ENCODE measurements at regions not wholly inside any gene's neighbourhood (a gene's known extent, or its start where the extent isn't known, plus 50 kb on each side); places are given as distances from the start of the nearest gene placed in this dataset.

DNA sequence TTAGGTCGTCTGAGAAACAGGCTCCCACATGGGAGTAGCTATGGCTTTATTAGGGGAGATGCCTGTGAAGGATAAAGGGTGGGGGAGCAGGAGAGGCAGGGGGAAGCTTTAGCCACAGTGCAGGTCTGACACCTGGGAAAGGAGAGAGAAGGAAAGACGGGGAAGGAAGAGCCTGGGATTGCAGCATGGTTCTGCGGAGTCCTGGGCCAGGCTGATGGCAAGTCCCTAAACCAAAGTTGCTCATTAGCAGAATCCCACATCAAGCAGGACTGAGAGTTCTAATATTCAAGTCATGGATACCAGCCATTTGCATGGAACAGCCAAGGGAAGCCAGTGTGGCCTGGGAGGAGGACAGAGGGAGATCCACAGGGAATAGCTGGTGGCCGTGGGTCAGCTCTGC lies 414.8 kb downstream of the RPS24 start:
- Histone ChIP-seq H3K27ac (ENCODE audit: low read depth in 2 of 2, low read length in 1 of 2) (no peak overlapping the region), H3K36me3 (ENCODE audit: control insufficient read depth in 2 of 2, insufficient read depth in 2 of 2, low read length in 1 of 2) (no peaks in the 10 kb centered on the region), H3K9me3 (ENCODE audit: control insufficient read depth in 2 of 2, insufficient read depth in 1 of 2, low read depth in 1 of 2, low read length in 1 of 2) (no peaks in the 10 kb centered on the region), H3K4me1 (ENCODE audit: control insufficient read depth in 2 of 2, insufficient read depth in 2 of 2, low read length in 1 of 2) (peaks cover 0 to 8% of the 10 kb centered on the region in 2 donors), H3K27me3 (ENCODE audit: control insufficient read depth in 1 of 2, insufficient read depth in 2 of 2, low read length in 2 of 2) (no peaks in the 10 kb centered on the region), H3K4me3 (ENCODE audit: low read depth in 1 of 2, low read length in 2 of 2) (no peak overlapping the region)
- WGBS, 2 donors = 81% methylated on average over 4 of the region's 4 CpGs

DNA sequence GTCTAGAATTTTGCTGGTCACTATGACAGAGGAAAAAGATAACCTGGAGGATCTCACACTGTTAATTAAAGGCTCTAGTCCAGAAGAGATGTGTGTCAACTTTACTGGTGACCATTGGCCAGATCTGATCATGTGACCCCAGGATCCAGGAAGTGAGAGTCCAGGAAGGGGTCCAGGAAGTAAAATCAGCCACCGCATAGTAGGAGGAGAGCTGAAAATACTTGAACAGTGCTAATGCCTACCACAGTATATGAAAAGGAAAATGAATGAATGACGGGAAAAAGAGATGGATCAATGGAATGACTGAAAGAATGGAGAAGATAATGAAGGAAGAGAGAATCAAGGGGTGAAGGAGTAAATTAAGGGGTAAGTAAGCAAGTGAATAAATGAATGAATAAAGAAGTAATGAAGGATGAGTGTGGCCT lies 415.3 kb downstream of the RPS24 start:
- Histone ChIP-seq H3K27ac (ENCODE audit: low read depth in 2 of 2, low read length in 1 of 2) (no peak overlapping the region), H3K4me3 (ENCODE audit: low read depth in 1 of 2, low read length in 2 of 2) (no peak overlapping the region), H3K27me3 (ENCODE audit: control insufficient read depth in 1 of 2, insufficient read depth in 2 of 2, low read length in 2 of 2) (no peaks in the 10 kb centered on the region), H3K4me1 (ENCODE audit: control insufficient read depth in 2 of 2, insufficient read depth in 2 of 2, low read length in 1 of 2) (peaks cover 0 to 8% of the 10 kb centered on the region in 2 donors), H3K36me3 (ENCODE audit: control insufficient read depth in 2 of 2, insufficient read depth in 2 of 2, low read length in 1 of 2) (no peaks in the 10 kb centered on the region), H3K9me3 (ENCODE audit: control insufficient read depth in 2 of 2, insufficient read depth in 1 of 2, low read depth in 1 of 2, low read length in 1 of 2) (no peaks in the 10 kb centered on the region)
- WGBS, 2 donors = 92 to 94% methylated on average over 2 of the region's 2 CpGs

DNA sequence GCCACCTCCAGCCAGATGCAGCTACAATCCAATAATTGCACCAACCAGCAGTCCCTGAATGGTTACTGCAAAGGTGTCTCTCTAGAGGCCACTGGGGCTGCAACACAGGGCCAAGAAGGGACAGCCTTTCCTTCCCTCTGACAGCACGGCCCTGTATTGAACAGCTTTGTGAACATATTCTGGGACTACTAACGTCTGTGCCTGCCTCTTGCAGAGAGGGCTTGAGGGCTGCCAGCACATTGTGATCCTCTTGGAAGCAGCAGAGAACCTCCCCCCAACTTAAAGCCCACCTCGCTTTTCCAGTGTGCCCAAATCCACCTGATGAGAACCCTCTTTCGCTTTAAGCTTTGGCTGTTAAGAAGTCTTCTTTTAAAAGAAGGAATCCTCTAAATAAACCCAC lies 415.9 kb downstream of the RPS24 start:
- H3K27me3 ChIP-seq (ENCODE audit: control insufficient read depth in 1 of 2, insufficient read depth in 2 of 2, low read length in 2 of 2) = no peaks in the 10 kb centered on the region
- no peaks in the 10 kb centered on the region for H3K36me3 ChIP-seq (ENCODE audit: control insufficient read depth in 2 of 2, insufficient read depth in 2 of 2, low read length in 1 of 2)

DNA sequence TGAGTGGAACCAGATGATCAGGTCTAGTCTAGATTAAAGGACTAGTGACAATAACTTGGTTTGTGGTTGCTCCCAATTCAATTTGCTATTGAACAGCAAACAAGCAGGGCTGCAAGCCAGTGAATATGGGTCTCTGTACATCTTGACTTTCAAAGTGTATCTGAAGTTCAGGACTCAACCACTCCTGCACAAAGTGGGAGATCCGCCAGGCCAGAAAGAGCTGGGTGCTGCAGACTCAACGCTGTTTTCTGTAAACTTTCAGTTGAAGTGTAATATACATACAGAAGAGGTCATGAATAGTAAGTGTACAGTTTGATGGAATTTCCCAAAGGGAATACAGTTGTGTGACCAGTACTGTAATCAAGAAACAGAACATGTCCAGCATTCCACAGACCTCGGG lies 416.6 kb downstream of the RPS24 start:
- Histone ChIP-seq H3K4me3 (ENCODE audit: low read depth in 1 of 2, low read length in 2 of 2) (no peak overlapping the region), H3K27me3 (ENCODE audit: control insufficient read depth in 1 of 2, insufficient read depth in 2 of 2, low read length in 2 of 2) (no peaks in the 10 kb centered on the region), H3K4me1 (ENCODE audit: control insufficient read depth in 2 of 2, insufficient read depth in 2 of 2, low read length in 1 of 2) (peaks cover 0 to 8% of the 10 kb centered on the region in 2 donors), H3K9me3 (ENCODE audit: control insufficient read depth in 2 of 2, insufficient read depth in 1 of 2, low read depth in 1 of 2, low read length in 1 of 2) (no peaks in the 10 kb centered on the region), H3K36me3 (ENCODE audit: control insufficient read depth in 2 of 2, insufficient read depth in 2 of 2, low read length in 1 of 2) (no peaks in the 10 kb centered on the region), H3K27ac (ENCODE audit: low read depth in 2 of 2, low read length in 1 of 2) (no peak overlapping the region)
- WGBS, 2 donors = 86 to 90% methylated on average over 3 of the region's 3 CpGs

More for the DNA sequence above, 415.9 kb downstream of the RPS24 start:
- 83 to 90% methylated on average over 4 of the region's 4 CpGs for WGBS, 2 donors
- H3K9me3 ChIP-seq (ENCODE audit: control insufficient read depth in 2 of 2, insufficient read depth in 1 of 2, low read depth in 1 of 2, low read length in 1 of 2) = no peaks in the 10 kb centered on the region
- no peak overlapping the region for H3K4me3 ChIP-seq (ENCODE audit: low read depth in 1 of 2, low read length in 2 of 2)
- no peak overlapping the region for H3K27ac ChIP-seq (ENCODE audit: low read depth in 2 of 2, low read length in 1 of 2)
- peaks cover 0 to 8% of the 10 kb centered on the region in 2 donors for H3K4me1 ChIP-seq (ENCODE audit: control insufficient read depth in 2 of 2, insufficient read depth in 2 of 2, low read length in 1 of 2)

DNA sequence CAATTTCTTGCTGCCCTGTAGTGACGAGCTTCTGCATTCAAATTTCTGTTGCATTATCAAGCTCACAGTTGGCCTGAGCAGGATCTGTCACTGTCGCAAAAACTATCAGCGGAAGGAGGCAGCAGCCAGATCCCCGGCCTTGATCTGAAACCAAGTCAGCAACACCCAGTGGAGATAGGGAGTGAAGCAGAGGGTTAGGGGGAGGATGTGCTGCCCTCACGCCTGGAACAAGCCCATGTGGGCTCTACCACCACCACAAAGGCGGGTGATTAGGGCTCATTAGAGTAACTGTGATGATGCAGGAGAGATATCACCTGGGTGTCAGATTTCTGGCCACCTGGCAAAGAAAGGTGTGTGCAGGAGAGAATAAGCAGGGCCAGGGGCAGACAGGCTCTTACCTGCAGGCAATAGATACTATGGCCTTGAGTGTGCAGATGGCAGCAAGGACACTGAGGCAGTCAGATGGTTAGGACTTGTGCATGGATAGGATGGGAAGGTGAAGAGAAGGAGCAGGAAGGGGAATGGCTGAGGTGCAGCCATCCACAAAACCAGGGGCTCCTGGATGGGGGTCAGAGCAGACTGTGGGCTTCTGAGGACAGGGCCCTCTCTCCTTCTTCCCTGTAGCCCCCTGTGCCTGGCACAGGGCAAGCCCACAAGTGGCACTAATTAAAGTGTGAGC lies 417.3 kb downstream of the RPS24 start:
- Histone ChIP-seq H3K4me3 (ENCODE audit: low read depth in 1 of 2, low read length in 2 of 2) (no peak overlapping the region), H3K27me3 (ENCODE audit: control insufficient read depth in 1 of 2, insufficient read depth in 2 of 2, low read length in 2 of 2) (no peaks in the 10 kb centered on the region), H3K27ac (ENCODE audit: low read depth in 2 of 2, low read length in 1 of 2) (no peak overlapping the region), H3K9me3 (ENCODE audit: control insufficient read depth in 2 of 2, insufficient read depth in 1 of 2, low read depth in 1 of 2, low read length in 1 of 2) (no peaks in the 10 kb centered on the region), H3K36me3 (ENCODE audit: control insufficient read depth in 2 of 2, insufficient read depth in 2 of 2, low read length in 1 of 2) (no peaks in the 10 kb centered on the region), H3K4me1 (ENCODE audit: control insufficient read depth in 2 of 2, insufficient read depth in 2 of 2, low read length in 1 of 2) (peaks cover 0 to 8% of the 10 kb centered on the region in 2 donors)
- 83 to 87% methylated on average over 6 of the region's 6 CpGs for WGBS, 2 donors

DNA sequence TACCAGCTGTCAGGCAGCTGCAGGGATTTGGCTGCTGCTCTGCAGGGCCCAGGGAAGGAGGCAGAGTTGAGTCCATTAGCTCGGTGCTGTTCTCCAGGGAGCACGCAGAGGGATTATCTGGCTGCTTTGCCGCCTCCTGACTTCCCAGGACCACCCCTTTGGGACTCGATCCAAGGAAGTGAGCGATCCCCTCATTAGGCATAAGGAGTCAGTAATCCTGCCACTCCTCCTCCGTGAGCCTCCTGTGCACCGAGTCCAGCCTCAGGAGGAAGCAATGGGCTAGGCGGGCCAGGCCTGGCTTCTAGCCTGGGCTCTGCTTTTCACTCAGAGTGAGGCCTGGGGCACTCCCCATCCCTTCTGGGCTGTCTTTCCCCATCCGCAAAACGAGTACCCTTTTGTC lies 417.9 kb downstream of the RPS24 start:
- no peak overlapping the region for H3K4me3 ChIP-seq (ENCODE audit: low read depth in 1 of 2, low read length in 2 of 2)
- no peak overlapping the region for H3K27ac ChIP-seq (ENCODE audit: low read depth in 2 of 2, low read length in 1 of 2)
- H3K4me1 ChIP-seq (ENCODE audit: control insufficient read depth in 2 of 2, insufficient read depth in 2 of 2, low read length in 1 of 2) = peaks cover 0 to 8% of the 10 kb centered on the region in 2 donors
- WGBS, 2 donors = 37 to 48% methylated on average over 10 of the region's 10 CpGs
- no peaks in the 10 kb centered on the region for H3K27me3 ChIP-seq (ENCODE audit: control insufficient read depth in 1 of 2, insufficient read depth in 2 of 2, low read length in 2 of 2)
- no peaks in the 10 kb centered on the region for H3K36me3 ChIP-seq (ENCODE audit: control insufficient read depth in 2 of 2, insufficient read depth in 2 of 2, low read length in 1 of 2)
- no peaks in the 10 kb centered on the region for H3K9me3 ChIP-seq (ENCODE audit: control insufficient read depth in 2 of 2, insufficient read depth in 1 of 2, low read depth in 1 of 2, low read length in 1 of 2)

DNA sequence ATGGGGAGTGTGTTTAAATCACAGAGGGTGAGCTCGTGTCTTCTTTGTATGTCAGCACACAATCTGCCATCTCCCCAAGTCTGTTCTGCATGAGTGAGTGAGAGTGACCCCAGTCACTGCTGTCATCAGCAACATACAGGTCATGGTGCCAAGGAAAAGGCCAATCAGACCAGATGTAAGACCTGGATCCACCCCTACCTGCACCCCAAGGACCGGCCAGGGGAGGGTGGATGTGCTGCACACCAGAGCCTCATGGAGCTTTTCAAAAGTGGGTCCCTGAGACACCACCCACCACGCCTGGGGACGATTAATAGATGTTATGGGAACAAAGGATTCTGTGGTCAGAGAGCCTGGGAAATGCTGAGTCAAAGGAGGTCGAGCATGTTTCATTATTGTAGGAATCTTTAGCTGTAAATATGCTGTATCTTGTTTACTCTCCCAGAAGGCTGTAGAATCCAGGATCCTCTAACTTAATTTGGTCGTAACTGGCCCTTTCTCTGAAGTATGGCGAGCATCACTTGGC lies 420.5 kb downstream of the RPS24 start:
- no peaks in the 10 kb centered on the region for H3K36me3 ChIP-seq (ENCODE audit: control insufficient read depth in 2 of 2, insufficient read depth in 2 of 2, low read length in 1 of 2)
- H3K4me1 ChIP-seq (ENCODE audit: control insufficient read depth in 2 of 2, insufficient read depth in 2 of 2, low read length in 1 of 2) = peaks cover 0 to 8% of the 10 kb centered on the region in 2 donors
- 62 to 67% methylated on average over 7 of the region's 7 CpGs for WGBS, 2 donors
- no peaks in the 10 kb centered on the region for H3K27me3 ChIP-seq (ENCODE audit: control insufficient read depth in 1 of 2, insufficient read depth in 2 of 2, low read length in 2 of 2)
- no peak overlapping the region for H3K27ac ChIP-seq (ENCODE audit: low read depth in 2 of 2, low read length in 1 of 2)
- no peaks in the 10 kb centered on the region for H3K9me3 ChIP-seq (ENCODE audit: control insufficient read depth in 2 of 2, insufficient read depth in 1 of 2, low read depth in 1 of 2, low read length in 1 of 2)
- H3K4me3 ChIP-seq (ENCODE audit: low read depth in 1 of 2, low read length in 2 of 2) = no peak overlapping the region

DNA sequence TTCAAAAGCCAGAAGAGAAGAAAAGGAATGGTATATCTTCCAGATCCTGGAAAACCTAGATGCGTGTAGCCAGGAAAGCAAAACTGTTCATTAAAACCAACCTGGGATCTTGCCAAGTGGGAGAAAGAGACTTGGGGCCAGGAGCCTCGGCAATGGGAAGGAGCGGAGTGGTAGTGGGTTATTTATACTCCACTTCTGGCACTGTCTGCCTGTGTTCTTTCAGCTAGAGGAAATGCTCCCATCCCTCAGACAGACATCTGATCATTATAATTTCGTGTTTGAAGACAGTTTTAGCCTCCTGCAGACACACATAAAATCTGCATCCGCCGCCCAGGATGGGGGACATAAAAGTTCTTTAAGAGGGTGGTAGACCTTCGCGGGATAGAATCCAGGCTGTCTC lies 421.6 kb downstream of the RPS24 start:
- WGBS, 2 donors = 82 to 84% methylated on average over 8 of the region's 8 CpGs
- no peaks in the 10 kb centered on the region for H3K27me3 ChIP-seq (ENCODE audit: control insufficient read depth in 1 of 2, insufficient read depth in 2 of 2, low read length in 2 of 2)
- peaks cover 0 to 8% of the 10 kb centered on the region in 2 donors for H3K4me1 ChIP-seq (ENCODE audit: control insufficient read depth in 2 of 2, insufficient read depth in 2 of 2, low read length in 1 of 2)
- no peaks in the 10 kb centered on the region for H3K9me3 ChIP-seq (ENCODE audit: control insufficient read depth in 2 of 2, insufficient read depth in 1 of 2, low read depth in 1 of 2, low read length in 1 of 2)
- H3K27ac ChIP-seq (ENCODE audit: low read depth in 2 of 2, low read length in 1 of 2) = no peak overlapping the region
- H3K4me3 ChIP-seq (ENCODE audit: low read depth in 1 of 2, low read length in 2 of 2) = no peak overlapping the region
- no peaks in the 10 kb centered on the region for H3K36me3 ChIP-seq (ENCODE audit: control insufficient read depth in 2 of 2, insufficient read depth in 2 of 2, low read length in 1 of 2)

DNA sequence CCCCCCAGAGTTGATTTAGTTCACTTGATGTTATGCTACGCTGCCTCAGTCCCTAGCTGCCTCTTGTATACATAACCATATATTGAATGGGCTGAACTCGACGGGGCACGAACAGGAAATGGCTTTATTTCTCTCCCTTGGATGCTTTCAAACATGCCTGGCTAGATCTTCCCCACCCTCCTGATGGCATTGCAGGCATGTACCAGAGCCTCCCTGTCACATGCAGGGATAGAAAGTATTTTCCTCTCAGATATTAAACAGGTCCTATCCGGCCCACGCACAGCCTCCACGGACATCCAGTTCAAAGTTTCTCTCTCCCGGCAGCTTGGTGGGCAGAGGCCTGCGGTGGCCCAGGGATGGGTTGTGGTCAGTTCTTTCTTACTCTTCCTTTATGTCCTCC lies 422.1 kb downstream of the RPS24 start:
- 86 to 89% methylated on average over 9 of the region's 9 CpGs for WGBS, 2 donors
- no peaks in the 10 kb centered on the region for H3K27me3 ChIP-seq (ENCODE audit: control insufficient read depth in 1 of 2, insufficient read depth in 2 of 2, low read length in 2 of 2)

More for the DNA sequence above, 422.1 kb downstream of the RPS24 start:
- Histone ChIP-seq H3K27ac (ENCODE audit: low read depth in 2 of 2, low read length in 1 of 2) (no peak overlapping the region), H3K4me1 (ENCODE audit: control insufficient read depth in 2 of 2, insufficient read depth in 2 of 2, low read length in 1 of 2) (peaks cover 0 to 7% of the 10 kb centered on the region in 2 donors), H3K36me3 (ENCODE audit: control insufficient read depth in 2 of 2, insufficient read depth in 2 of 2, low read length in 1 of 2) (no peaks in the 10 kb centered on the region), H3K4me3 (ENCODE audit: low read depth in 1 of 2, low read length in 2 of 2) (no peak overlapping the region), H3K9me3 (ENCODE audit: control insufficient read depth in 2 of 2, insufficient read depth in 1 of 2, low read depth in 1 of 2, low read length in 1 of 2) (no peaks in the 10 kb centered on the region)

Data from esophagus (tissue), 2 donors.